Ascending aorta (tissue), 2 donors: ENCODE measurements at regions not wholly inside any gene's neighbourhood (a gene's known extent, or its start where the extent isn't known, plus 50 kb on each side); places are given as distances from the start of the nearest gene placed in this dataset.

Experiments
- DNase-seq, 2 donors: peaks; one replicate each; pipeline ENCODE4 v3.0.0-alpha.2; 2019; ENCODE audit warnings: low spot score in 2 of 2
- H3K27ac ChIP-seq, 2 donors: fragments of 200-600 bp; sonication (generic); one replicate each; pipeline ENCODE4 v1.5.1; 2016 to 2017; ENCODE audit warnings: mild to moderate bottlenecking in 1 of 2
- H3K27me3 ChIP-seq: fragments of 200-600 bp; sonication (generic); one replicate; pipeline ENCODE4 v1.5.1; 2017
- H3K36me3 ChIP-seq, 2 donors: fragments of 200-600 bp; sonication (generic); one replicate each; pipeline ENCODE4 v1.5.1; 2016
- H3K4me1 ChIP-seq, 2 donors: fragments of 200-600 bp; sonication (generic); one replicate each; pipeline ENCODE4 v1.5.1; 2016 to 2017; ENCODE audit warnings: mild to moderate bottlenecking in 1 of 2
- H3K4me3 ChIP-seq, 2 donors: fragments of 200-600 bp; sonication (generic); one replicate each; pipeline ENCODE4 v1.5.1; 2016 to 2017; ENCODE audit warnings: mild to moderate bottlenecking in 1 of 2
- H3K9me3 ChIP-seq, 2 donors: fragments of 200-600 bp; sonication (generic); one replicate each; pipeline ENCODE4 v1.5.1; 2016
- intact Hi-C: fragments of 100-400 bp; cut with DNase I; formaldehyde crosslinking; loops from one replicate; pipeline ENCODE4 v1.15.1; 2023
- TF ChIP-seq, protein P1 (sequence below), 3 experiments: fragments of 200-600 bp in 2 of 3; fragments of 450-650 bp in 1 of 3; sonication (generic) in 2 of 3; IDR thresholded peaks; one replicate each; pipeline ENCODE4 v1.5.1; 2016 to 2019; ENCODE audit warnings: antibody characterized with exemption in 3 of 3, mild to moderate bottlenecking in 1 of 3, moderate library complexity in 1 of 3

DNA sequence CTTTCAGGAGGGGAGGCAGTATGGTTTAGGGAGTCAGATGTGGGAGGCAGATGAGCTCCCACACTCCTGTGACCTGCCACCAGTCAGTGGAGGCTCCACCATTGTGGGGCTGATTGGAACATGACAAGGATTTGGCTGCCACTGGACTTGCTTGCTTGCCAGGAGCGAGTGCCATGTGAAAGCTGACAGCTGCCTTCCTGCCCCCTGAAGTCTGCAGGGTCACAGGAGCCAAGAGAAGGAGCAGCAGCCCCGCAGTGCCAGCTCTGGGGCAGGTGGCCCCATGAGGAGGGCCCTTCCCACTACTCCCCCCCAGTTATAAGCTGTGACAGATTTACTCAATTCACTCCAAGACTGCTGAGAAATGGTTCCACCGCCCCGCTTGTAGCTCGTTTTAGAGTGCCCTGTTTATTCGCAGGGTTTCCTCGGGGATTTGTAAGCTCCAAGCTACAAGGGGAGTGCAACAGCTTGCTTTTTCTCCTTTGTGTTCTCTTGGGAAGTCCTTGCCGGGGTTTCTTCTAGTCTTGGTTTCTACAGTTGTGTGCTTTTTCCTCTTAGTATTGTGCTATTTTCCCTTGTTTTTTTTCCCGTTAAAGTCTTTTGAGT, 414.3 kb downstream of the MEIS1 start:
- no peaks in the 10 kb centered on the region for H3K27me3 ChIP-seq
- TF ChIP-seq, protein P1, sequence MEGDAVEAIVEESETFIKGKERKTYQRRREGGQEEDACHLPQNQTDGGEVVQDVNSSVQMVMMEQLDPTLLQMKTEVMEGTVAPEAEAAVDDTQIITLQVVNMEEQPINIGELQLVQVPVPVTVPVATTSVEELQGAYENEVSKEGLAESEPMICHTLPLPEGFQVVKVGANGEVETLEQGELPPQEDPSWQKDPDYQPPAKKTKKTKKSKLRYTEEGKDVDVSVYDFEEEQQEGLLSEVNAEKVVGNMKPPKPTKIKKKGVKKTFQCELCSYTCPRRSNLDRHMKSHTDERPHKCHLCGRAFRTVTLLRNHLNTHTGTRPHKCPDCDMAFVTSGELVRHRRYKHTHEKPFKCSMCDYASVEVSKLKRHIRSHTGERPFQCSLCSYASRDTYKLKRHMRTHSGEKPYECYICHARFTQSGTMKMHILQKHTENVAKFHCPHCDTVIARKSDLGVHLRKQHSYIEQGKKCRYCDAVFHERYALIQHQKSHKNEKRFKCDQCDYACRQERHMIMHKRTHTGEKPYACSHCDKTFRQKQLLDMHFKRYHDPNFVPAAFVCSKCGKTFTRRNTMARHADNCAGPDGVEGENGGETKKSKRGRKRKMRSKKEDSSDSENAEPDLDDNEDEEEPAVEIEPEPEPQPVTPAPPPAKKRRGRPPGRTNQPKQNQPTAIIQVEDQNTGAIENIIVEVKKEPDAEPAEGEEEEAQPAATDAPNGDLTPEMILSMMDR (IDR thresholded peaks at IDR 0.05): no peak
- no peak for DNase-seq
- H3K36me3 ChIP-seq: no peaks in the 10 kb centered on the region
- H3K9me3 ChIP-seq: no peaks in the 10 kb centered on the region
- no peaks in the 10 kb centered on the region for H3K4me1 ChIP-seq
- intact Hi-C loops: loop anchor here (10.0 kb wide), 3 partner anchors 416 to 996 kb away; no protein-coding TSS in a partner anchor
- H3K27ac ChIP-seq: no peak overlapping the region
- peak overlapping the region in 1 of 2 donors; percentile 27 for H3K4me3 ChIP-seq

DNA sequence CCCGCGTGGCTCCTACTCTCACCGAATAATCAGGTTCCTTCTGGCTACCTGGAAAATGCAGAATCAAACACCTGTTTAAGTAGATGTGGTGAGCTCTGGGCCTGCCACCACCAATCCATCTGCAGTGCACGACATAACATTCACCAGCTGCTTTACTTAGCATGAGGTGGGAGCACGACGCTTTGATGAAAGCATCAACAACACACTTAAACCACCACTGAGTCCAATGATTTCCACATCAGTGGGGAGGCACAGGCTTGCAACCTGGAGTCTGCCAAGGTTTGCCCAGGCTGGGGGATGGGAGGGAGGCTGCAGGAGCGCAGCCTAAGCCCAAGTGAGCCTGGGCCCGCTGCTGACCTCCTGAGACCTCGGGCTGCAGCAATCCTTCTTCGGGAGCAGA, 415.5 kb downstream of the MEIS1 start:
- no peak for DNase-seq

DNA sequence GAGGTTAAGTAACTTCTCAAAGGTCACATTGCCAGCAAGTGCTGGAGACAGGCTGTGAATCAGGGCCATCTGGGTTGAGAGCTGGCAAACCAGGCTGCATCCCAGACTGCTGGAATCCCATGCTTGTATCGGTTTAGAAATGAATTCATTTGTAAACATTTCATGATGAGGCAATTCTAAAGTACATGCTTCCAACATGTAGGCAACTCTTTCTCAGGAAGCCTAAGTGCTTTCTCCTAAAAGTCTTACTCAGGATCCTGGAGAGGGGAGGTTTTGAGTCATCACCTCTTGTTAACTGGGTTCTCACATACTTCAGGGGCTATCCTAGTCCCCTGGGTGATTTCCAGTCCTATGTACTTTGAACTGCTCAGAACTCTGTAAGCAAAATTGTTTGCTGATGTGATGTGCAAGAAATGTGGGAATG, 416.5 kb downstream of the MEIS1 start:
- Histone ChIP-seq H3K4me3 (no peak overlapping the region), H3K27me3 (no peaks in the 10 kb centered on the region), H3K36me3 (no peaks in the 10 kb centered on the region), H3K9me3 (no peaks in the 10 kb centered on the region), H3K4me1 (no peaks in the 10 kb centered on the region), H3K27ac (no peak overlapping the region)
- intact Hi-C loops: no loop called here
- TF ChIP-seq, protein P1 (IDR thresholded peaks at IDR 0.05): no peak
- no peak for DNase-seq

More for the DNA sequence above, 415.5 kb downstream of the MEIS1 start:
- Histone ChIP-seq H3K27ac (no peak overlapping the region), H3K9me3 (no peaks in the 10 kb centered on the region), H3K36me3 (no peaks in the 10 kb centered on the region), H3K4me1 (no peaks in the 10 kb centered on the region), H3K4me3 (no peak overlapping the region), H3K27me3 (no peaks in the 10 kb centered on the region)
- TF ChIP-seq, protein P1 (IDR thresholded peaks at IDR 0.05): no peak
- intact Hi-C loops: no loop called here

DNA sequence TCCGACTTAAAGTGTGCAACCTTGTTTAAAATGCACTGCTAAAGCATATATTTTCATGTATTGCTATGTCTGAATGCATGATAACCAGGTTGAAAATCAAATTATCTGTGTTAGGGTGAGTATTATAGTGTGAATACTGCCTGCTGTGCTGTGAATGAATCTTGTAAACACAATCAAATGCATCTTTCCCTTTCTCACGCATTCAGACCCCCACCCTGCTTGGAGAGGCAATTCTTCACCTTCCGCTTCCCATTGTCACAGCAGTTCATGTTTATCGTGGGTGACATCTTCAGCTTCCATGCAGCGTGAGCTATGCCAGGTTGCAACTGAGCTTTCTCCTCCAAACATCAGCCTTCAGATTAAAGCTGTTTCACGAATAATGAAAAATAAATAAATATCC, 418.0 kb downstream of the MEIS1 start:
- no peak overlapping the region for H3K4me3 ChIP-seq
- no peaks in the 10 kb centered on the region for H3K4me1 ChIP-seq
- no peaks in the 10 kb centered on the region for H3K27me3 ChIP-seq
- no peak overlapping the region for H3K27ac ChIP-seq
- H3K9me3 ChIP-seq: no peaks in the 10 kb centered on the region
- TF ChIP-seq, protein P1 (IDR thresholded peaks at IDR 0.05): no peak
- intact Hi-C loops: no loop called here
- no peaks in the 10 kb centered on the region for H3K36me3 ChIP-seq
- no peak for DNase-seq

DNA sequence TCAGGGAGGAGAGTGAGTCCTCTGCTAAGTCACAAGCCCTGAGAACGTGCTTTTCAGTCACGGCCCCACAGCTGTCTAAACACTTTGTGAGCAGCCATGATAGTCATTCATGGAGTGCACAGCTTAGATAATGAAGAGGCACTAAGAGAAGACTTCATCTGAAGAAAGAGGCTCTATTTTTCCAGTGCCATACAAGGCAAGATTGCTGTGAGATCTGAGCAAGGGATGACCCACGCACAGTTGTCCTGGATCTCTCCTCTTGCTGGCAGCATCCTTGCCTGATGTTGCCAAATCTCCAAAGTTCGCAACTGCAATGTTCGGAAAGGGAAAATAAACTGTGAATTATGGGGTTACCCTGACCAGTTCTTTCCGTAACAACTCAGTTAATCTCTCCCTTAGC, 418.7 kb downstream of the MEIS1 start:
- Histone ChIP-seq H3K36me3 (no peaks in the 10 kb centered on the region), H3K27ac (no peak overlapping the region), H3K4me3 (no peak overlapping the region), H3K27me3 (no peaks in the 10 kb centered on the region), H3K9me3 (no peaks in the 10 kb centered on the region), H3K4me1 (no peaks in the 10 kb centered on the region)
- no peak for DNase-seq
- TF ChIP-seq, protein P1 (IDR thresholded peaks at IDR 0.05): no peak
- intact Hi-C loops: no loop called here

DNA sequence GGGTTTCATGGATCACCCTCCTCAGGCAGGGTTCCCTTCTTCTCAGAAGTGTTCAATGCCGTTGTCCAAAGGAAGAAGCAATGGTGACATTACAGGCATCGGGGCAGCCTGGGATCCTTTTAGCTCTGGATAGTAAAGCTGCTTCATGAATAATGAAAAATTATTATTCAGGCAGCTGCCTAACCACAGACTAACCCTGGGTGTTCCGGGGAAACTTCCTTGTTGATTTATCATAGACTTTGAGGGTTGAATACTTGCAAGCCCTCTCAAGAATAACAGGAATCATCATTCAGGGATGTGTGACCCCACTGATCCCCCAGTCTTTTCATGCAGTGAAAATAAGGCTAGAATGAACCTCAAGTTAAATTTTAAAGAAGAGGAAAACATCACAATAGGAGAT, 419.4 kb downstream of the MEIS1 start:
- DNase-seq: no peak
- intact Hi-C loops: no loop called here
- H3K4me3 ChIP-seq: no peak overlapping the region
- H3K36me3 ChIP-seq: no peaks in the 10 kb centered on the region
- TF ChIP-seq, protein P1 (IDR thresholded peaks at IDR 0.05): no peak
- no peaks in the 10 kb centered on the region for H3K9me3 ChIP-seq
- no peaks in the 10 kb centered on the region for H3K4me1 ChIP-seq
- H3K27ac ChIP-seq: no peak overlapping the region
- no peaks in the 10 kb centered on the region for H3K27me3 ChIP-seq
